PC-3 (cell line): ENCODE measurements at regions not wholly inside any gene's neighbourhood (a gene's known extent, or its start where the extent isn't known, plus 50 kb on each side); places are given as distances from the start of the nearest gene placed in this dataset.

Source experiments
- ATAC-seq: fragments of 200-7000 bp; cut with Tn5 transposase; 2 replicates; pipeline ENCODE4 v1.9.1; 2020; ENCODE audit warnings: mild to moderate bottlenecking, moderate library complexity
- BruUV-seq: library from RNA; stranded (reverse); fragments of 400-500 nt; replicated peaks from 2 replicates; lab custom pipeline; 2021; lab: Mats Ljungman, UMichigan
- CTCF ChIA-PET: fragments of 300-600 bp; sonication (Branson Sonifier 250); formaldehyde crosslinking; loops from one replicate; lab custom pipeline; 2022; ENCODE audit warnings: antibody characterized with exemption; lab: Charles Lee
- POLR2A ChIA-PET: fragments of 300-600 bp; sonication (Branson Sonifier 250); formaldehyde crosslinking; loops from one replicate; lab custom pipeline; 2022; ENCODE audit warnings: antibody characterized with exemption; ENCODE audit not compliant: unreplicated experiment; lab: Charles Lee
- DNase-seq: peaks from one replicate; pipeline ENCODE4 v3.0.0-alpha.2; 2015
- H2AFZ ChIP-seq: fragments of 300-600 bp; sonication (generic); 2 replicates; pipeline ENCODE4 v1.6.0; 2016; ENCODE audit warnings: antibody characterized with exemption, low read length
- H3F3A ChIP-seq: fragments of 300-600 bp; sonication (generic); one replicate; pipeline ENCODE4 v1.6.0; 2017; ENCODE audit warnings: antibody characterized with exemption, low read length, control low read depth, mild to moderate bottlenecking; ENCODE audit not compliant: unreplicated experiment
- H3K27ac ChIP-seq: fragments of 300-600 bp; sonication (generic); 2 replicates; pipeline ENCODE4 v1.5.1; 2016; ENCODE audit warnings: mild to moderate bottlenecking, low read length
- H3K27me3 ChIP-seq: fragments of 300-600 bp; sonication (generic); 2 replicates; pipeline ENCODE4 v1.6.1; 2016; ENCODE audit warnings: low read length, mixed read lengths
- H3K36me3 ChIP-seq: fragments of 300-600 bp; sonication (generic); 2 replicates; pipeline ENCODE4 v1.6.1; 2016; ENCODE audit warnings: low read depth, mixed run types, low read length, mixed read lengths
- H3K4me1 ChIP-seq: fragments of 300-600 bp; sonication (generic); 2 replicates; pipeline ENCODE4 v1.5.1; 2016; ENCODE audit warnings: low read length; ENCODE audit not compliant: insufficient read depth
- H3K4me2 ChIP-seq: fragments of 300-600 bp; sonication (generic); 2 replicates; pipeline ENCODE4 v1.6.0; 2016; ENCODE audit warnings: low read length
- H3K4me3 ChIP-seq: fragments of 300-600 bp; sonication (generic); 2 replicates; pipeline ENCODE4 v1.5.1; 2016; ENCODE audit warnings: mild to moderate bottlenecking, low read length, mixed read lengths
- H3K79me2 ChIP-seq: fragments of 300-600 bp; sonication (generic); 2 replicates; pipeline ENCODE4 v1.6.1; 2017; ENCODE audit warnings: low read length, mixed read lengths
- H3K9ac ChIP-seq: fragments of 300-600 bp; sonication (generic); 2 replicates; pipeline ENCODE4 v1.6.0; 2016; ENCODE audit warnings: mild to moderate bottlenecking, low read length
- H3K9me2 ChIP-seq: fragments of 300-600 bp; sonication (generic); replicated peaks from 2 replicates; pipeline ENCODE4 v1.6.1; 2016; ENCODE audit warnings: mixed run types, low read length, mixed read lengths
- H3K9me3 ChIP-seq: fragments of 300-600 bp; sonication (generic); 2 replicates; pipeline ENCODE4 v1.6.1; 2016; ENCODE audit warnings: low read length, mixed read lengths
- H4K20me1 ChIP-seq: fragments of 300-600 bp; sonication (generic); 2 replicates; pipeline ENCODE4 v1.6.1; 2016; ENCODE audit warnings: low read length, mixed read lengths
- EZH2 ChIP-seq: fragments of 300-600 bp; sonication (generic); IDR thresholded peaks from one replicate; pipeline ENCODE4 v1.6.1; 2017; ENCODE audit warnings: antibody characterized with exemption, mild to moderate bottlenecking, low read length; ENCODE audit not compliant: unreplicated experiment
- EZH2phosphoT487 ChIP-seq: fragments of 300-600 bp; sonication (generic); IDR thresholded peaks from 2 replicates; pipeline ENCODE4 v1.6.1; 2018; ENCODE audit warnings: mild to moderate bottlenecking, antibody characterized with exemption, low read length, borderline replicate concordance
- intact Hi-C: fragments of 100-400 bp; cut with micrococcal nuclease; formaldehyde crosslinking; loops from 2 replicates; pipeline ENCODE4 v1.9.0; 2023
- TF ChIP-seq, protein P1 (sequence below): fragments of 300-600 bp; sonication (generic); conservative IDR thresholded peaks from 2 replicates; pipeline ENCODE4 v1.5.1; 2017; ENCODE audit warnings: antibody characterized with exemption, low read depth, mild to moderate bottlenecking, low read length

DNA sequence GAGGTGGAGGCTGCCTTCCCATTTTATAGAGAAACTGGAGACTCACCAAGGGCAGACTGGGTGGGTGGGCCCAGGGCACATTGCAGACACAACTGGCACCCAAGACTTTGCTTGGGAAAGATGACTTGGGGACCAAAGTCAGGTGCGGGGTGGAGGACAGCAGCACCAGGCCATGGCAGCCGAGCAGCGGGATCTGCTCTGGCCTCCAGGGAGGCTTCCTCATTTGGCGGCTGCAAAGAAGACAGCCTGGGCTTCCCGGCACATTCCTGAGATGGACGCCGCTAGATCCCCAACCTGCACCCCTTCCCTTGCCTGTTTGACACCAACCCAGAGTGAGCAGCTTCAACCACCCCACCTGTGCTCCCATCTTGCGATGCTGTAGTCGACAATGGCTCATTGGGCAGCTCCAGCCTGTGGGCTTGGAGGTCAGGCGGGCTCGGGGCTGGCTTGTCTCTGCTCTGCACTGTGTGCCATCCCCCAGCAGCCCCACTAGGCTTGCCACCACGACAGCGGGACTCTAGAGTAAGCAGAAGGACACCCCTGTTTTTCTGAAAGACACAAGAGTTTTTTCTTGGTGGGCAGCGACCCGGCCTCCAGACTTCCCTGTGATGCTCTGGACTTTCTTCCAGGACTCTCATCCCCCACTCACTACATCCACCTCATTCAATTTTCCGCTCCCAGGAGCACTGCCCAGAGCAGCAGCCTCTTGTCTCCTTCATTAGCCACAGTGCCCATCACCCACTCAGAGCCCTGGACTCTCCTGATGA is 184.9 kb upstream of the CST7 start:
- Histone ChIP-seq H3K79me2 (no peaks in the 10 kb centered on the region), H4K20me1 (no peaks in the 10 kb centered on the region), H2AFZ (no peak overlapping the region), H3K4me2 (no peak overlapping the region), H3K9ac (no peak overlapping the region), H3K4me1 (no peaks in the 10 kb centered on the region), H3K4me3 (no peak overlapping the region), H3K27ac (no peak overlapping the region), H3K9me2 (no peaks in the 10 kb centered on the region), H3K9me3 (no peaks in the 10 kb centered on the region), H3F3A (no peaks in the 10 kb centered on the region), H3K36me3 (no peaks in the 10 kb centered on the region), H3K27me3 (peaks cover 46% of the 10 kb centered on the region)
- intact Hi-C loops, result no loop called here
- no peak for DNase-seq
- TF ChIP-seq, protein P1, sequence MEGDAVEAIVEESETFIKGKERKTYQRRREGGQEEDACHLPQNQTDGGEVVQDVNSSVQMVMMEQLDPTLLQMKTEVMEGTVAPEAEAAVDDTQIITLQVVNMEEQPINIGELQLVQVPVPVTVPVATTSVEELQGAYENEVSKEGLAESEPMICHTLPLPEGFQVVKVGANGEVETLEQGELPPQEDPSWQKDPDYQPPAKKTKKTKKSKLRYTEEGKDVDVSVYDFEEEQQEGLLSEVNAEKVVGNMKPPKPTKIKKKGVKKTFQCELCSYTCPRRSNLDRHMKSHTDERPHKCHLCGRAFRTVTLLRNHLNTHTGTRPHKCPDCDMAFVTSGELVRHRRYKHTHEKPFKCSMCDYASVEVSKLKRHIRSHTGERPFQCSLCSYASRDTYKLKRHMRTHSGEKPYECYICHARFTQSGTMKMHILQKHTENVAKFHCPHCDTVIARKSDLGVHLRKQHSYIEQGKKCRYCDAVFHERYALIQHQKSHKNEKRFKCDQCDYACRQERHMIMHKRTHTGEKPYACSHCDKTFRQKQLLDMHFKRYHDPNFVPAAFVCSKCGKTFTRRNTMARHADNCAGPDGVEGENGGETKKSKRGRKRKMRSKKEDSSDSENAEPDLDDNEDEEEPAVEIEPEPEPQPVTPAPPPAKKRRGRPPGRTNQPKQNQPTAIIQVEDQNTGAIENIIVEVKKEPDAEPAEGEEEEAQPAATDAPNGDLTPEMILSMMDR, result no peak
- TF ChIP-seq EZH2phosphoT487 (no peak), EZH2 (no peak)
- no peak for ATAC-seq
- ChIA-PET CTCF (no interaction called here), POLR2A (no interaction called here)
- BruUV-seq, result no TSS peak

DNA sequence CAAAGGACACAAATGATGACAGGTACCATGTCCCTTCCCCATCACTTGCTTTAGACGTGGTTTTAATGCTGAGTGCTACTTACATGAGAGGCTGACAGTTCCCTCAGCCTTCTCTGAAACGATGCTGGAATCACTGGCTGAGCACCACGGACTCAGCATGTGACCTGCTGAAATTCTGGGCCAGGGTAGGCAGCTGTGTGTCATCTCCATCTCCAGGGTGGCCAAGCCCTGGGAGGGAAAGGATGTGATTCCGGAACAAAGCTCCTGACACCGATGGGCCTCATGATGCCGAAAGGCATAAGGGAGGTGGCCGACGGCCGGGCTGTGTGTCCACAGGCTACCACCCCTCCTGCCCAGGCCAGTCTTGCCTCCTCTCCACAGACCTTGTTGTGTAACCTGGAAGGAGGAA is 184.3 kb upstream of the CST7 start:
- Histone ChIP-seq H3K36me3 (no peaks in the 10 kb centered on the region), H3K79me2 (no peaks in the 10 kb centered on the region), H3K4me1 (no peaks in the 10 kb centered on the region), H3K9ac (no peak overlapping the region), H3K4me2 (no peak overlapping the region), H3K27me3 (peaks cover 40% of the 10 kb centered on the region), H2AFZ (no peak overlapping the region), H3K9me3 (no peaks in the 10 kb centered on the region), H3K9me2 (no peaks in the 10 kb centered on the region), H3K27ac (no peak overlapping the region), H3K4me3 (no peak overlapping the region), H3F3A (no peaks in the 10 kb centered on the region), H4K20me1 (no peaks in the 10 kb centered on the region)
- TF ChIP-seq, protein P1, result no peak
- TF ChIP-seq EZH2 (no peak), EZH2phosphoT487 (no peak)
- DNase-seq (no peak), ATAC-seq (no peak)
- ChIA-PET POLR2A (no interaction called here), CTCF (no interaction called here)
- BruUV-seq, result no TSS peak
- intact Hi-C loops, result no loop called here

DNA sequence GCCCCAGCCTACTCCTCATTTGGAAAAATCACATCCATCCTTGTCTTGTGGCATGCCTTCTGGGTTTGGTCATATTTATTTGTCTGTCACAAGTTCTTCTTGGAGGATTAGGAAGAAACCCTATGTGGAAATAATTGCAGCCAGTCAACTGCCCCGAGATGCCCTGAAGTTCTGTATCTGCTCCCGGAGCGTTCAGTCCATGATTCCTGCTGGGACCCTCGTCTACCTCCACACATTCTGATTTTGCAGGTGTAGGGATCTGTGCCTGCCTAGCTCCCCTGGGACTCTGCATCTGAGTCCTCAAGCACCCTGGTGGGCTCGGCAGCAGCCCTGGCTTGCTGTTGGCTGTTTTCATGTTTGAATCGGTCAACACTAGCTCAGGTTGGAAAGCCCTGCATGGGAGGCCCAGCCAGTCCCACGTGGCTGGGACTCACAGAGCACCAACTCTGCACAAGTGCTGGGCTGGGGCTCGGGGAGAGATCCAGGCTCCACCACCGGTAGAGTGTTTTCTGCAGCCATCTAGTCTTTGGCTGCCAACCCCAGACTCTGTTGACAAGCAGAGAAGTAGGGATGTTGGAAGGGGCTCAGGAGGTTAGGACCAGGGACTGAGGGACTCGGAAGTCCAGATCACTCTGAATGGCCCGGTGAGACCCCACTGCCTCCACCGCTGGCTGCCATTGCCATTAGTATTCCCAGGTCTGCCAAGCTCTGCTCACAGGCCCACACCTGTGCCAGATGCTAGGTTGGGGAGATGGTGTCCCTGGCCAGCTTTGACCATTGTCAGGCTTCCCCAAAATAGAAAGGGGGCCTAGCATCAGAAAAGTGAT is 183.5 kb upstream of the CST7 start:
- Histone ChIP-seq H3K9me3 (no peaks in the 10 kb centered on the region), H3K9me2 (no peaks in the 10 kb centered on the region), H3K4me3 (no peak overlapping the region), H3K9ac (no peak overlapping the region), H3K4me1 (no peaks in the 10 kb centered on the region), H3K27me3 (peaks cover 34% of the 10 kb centered on the region), H3F3A (no peaks in the 10 kb centered on the region), H2AFZ (no peak overlapping the region), H3K36me3 (no peaks in the 10 kb centered on the region), H3K27ac (no peak overlapping the region), H4K20me1 (no peaks in the 10 kb centered on the region), H3K79me2 (no peaks in the 10 kb centered on the region), H3K4me2 (no peak overlapping the region)
- TF ChIP-seq, protein P1, result no peak
- TF ChIP-seq EZH2phosphoT487 (no peak), EZH2 (no peak)
- ChIA-PET POLR2A (no interaction called here), CTCF (no interaction called here)
- BruUV-seq, result no TSS peak
- DNase-seq, result no peak
- intact Hi-C loops, result no loop called here
- ATAC-seq, result no peak
